IMR-90 (cell line): ENCODE measurements at regions not wholly inside any gene's neighbourhood (a gene's known extent, or its start where the extent isn't known, plus 50 kb on each side); places are given as distances from the start of the nearest gene placed in this dataset.

Experiments
- ATAC-seq: fragments of 200-7000 bp; cut with Tn5 transposase; 2 replicates; pipeline ENCODE4 v1.9.1; 2020; ENCODE audit warnings: low read depth, mild to moderate bottlenecking, moderate library complexity
- BruUV-seq: library from RNA; stranded (reverse); fragments of 400-500 nt; replicated peaks from 2 replicates; lab custom pipeline; 2021; lab: Mats Ljungman, UMichigan
- CTCF ChIA-PET: fragments of 300-600 bp; formaldehyde crosslinking; extraction: SDS; loops from one replicate; lab custom pipeline; 2021; ENCODE audit warnings: antibody characterized with exemption; lab: Yijun Ruan, JAX
- POLR2A ChIA-PET: fragments of 300-600 bp; sonication (Branson Sonifier 250); formaldehyde crosslinking; loops from one replicate; lab custom pipeline; 2022; ENCODE audit warnings: antibody characterized with exemption; ENCODE audit not compliant: unreplicated experiment; lab: Charles Lee
- DNase-seq: peaks from one replicate; pipeline ENCODE4 v3.0.0; 2013
- H2AFZ ChIP-seq: replicated peaks from 2 replicates; pipeline ENCODE3; 2013; ENCODE audit warnings: low read length, mild to moderate bottlenecking; ENCODE audit not compliant: poor library complexity
- H2AK5ac ChIP-seq: 2 replicates; pipeline ENCODE4 v1.6.1; 2013; ENCODE audit warnings: low read depth, low read length, inconsistent platforms
- H2AK9ac ChIP-seq: replicated peaks from 2 replicates; pipeline ENCODE3; 2013; ENCODE audit warnings: mild to moderate bottlenecking, low read depth, low read length, moderate library complexity; ENCODE audit not compliant: poor library complexity
- H2BK120ac ChIP-seq: 2 replicates; pipeline ENCODE4 v1.6.1; 2013; ENCODE audit warnings: low read depth, low read length, inconsistent platforms
- H2BK15ac ChIP-seq: 3 replicates; pipeline ENCODE4 v1.6.1; 2013; ENCODE audit warnings: low read depth, low read length, inconsistent platforms
- H2BK20ac ChIP-seq: 2 replicates; pipeline ENCODE4 v1.6.1; 2013; ENCODE audit warnings: low read depth, mild to moderate bottlenecking, inconsistent platforms, low read length, moderate library complexity
- H2BK5ac ChIP-seq: 2 replicates; pipeline ENCODE4 v1.6.1; 2013; ENCODE audit warnings: mild to moderate bottlenecking, low read depth, low read length, inconsistent platforms; ENCODE audit not compliant: poor library complexity, severe bottlenecking
- H3K14ac ChIP-seq: replicated peaks from 2 replicates; pipeline ENCODE4 v1.6.1; 2013; ENCODE audit warnings: low read depth, low read length, inconsistent platforms
- H3K18ac ChIP-seq: 2 replicates; pipeline ENCODE4 v1.6.1; 2013; ENCODE audit warnings: low read depth, low read length, control low read depth
- H3K23ac ChIP-seq: 2 replicates; pipeline ENCODE4 v1.6.1; 2013; ENCODE audit warnings: low read depth, low read length, inconsistent platforms
- H3K27ac ChIP-seq: 2 replicates; pipeline ENCODE4 v1.5.1; 2013; ENCODE audit warnings: mild to moderate bottlenecking, control low read depth, low read length; ENCODE audit not compliant: insufficient read depth
- H3K27me3 ChIP-seq: 2 replicates; pipeline ENCODE4 v1.6.1; 2013; ENCODE audit warnings: low read length; ENCODE audit not compliant: control insufficient read depth, insufficient read depth
- H3K36me3 ChIP-seq: 2 replicates; pipeline ENCODE4 v1.6.1; 2013; ENCODE audit warnings: low read length, mixed read lengths; ENCODE audit not compliant: control insufficient read depth, insufficient read depth
- H3K4ac ChIP-seq: 2 replicates; pipeline ENCODE4 v1.6.1; 2013; ENCODE audit warnings: low read depth, low read length, inconsistent platforms
- H3K4me1 ChIP-seq: 2 replicates; pipeline ENCODE4 v1.6.1; 2013; ENCODE audit warnings: low read length, mixed read lengths; ENCODE audit not compliant: control insufficient read depth, insufficient read depth
- H3K4me2 ChIP-seq: 2 replicates; pipeline ENCODE4 v1.6.1; 2013; ENCODE audit warnings: low read depth, mild to moderate bottlenecking, control low read depth, low read length, moderate library complexity
- H3K4me3 ChIP-seq: 2 replicates; pipeline ENCODE4 v1.5.1; 2013; ENCODE audit warnings: low read depth, mild to moderate bottlenecking, control low read depth, low read length, moderate library complexity; ENCODE audit not compliant: insufficient read depth
- H3K56ac ChIP-seq: 2 replicates; pipeline ENCODE4 v1.6.1; 2013; ENCODE audit warnings: low read length, inconsistent platforms; ENCODE audit not compliant: insufficient read depth; ENCODE audit errors: extremely low read depth
- H3K79me1 ChIP-seq, 2 experiments: 2 replicates each; pipeline ENCODE4 v1.6.1; 2013; ENCODE audit warnings: low read length in 2 of 2, inconsistent platforms in 1 of 2, low read depth in 1 of 2
- H3K9ac ChIP-seq: 2 replicates; pipeline ENCODE4 v1.6.1; 2013; ENCODE audit warnings: low read depth, low read length, control low read depth
- H3K9me1 ChIP-seq: 2 replicates; pipeline ENCODE4 v1.6.1; 2013; ENCODE audit warnings: low read length, inconsistent platforms; ENCODE audit not compliant: insufficient read depth
- H3K9me3 ChIP-seq: 2 replicates; pipeline ENCODE4 v1.6.1; 2013; ENCODE audit warnings: low read length; ENCODE audit not compliant: control insufficient read depth, insufficient read depth
- H4K20me1 ChIP-seq: 2 replicates; pipeline ENCODE4 v1.6.1; 2013; ENCODE audit warnings: low read length, inconsistent platforms; ENCODE audit not compliant: insufficient read depth
- H4K5ac ChIP-seq: 2 replicates; pipeline ENCODE4 v1.6.1; 2013; ENCODE audit warnings: mild to moderate bottlenecking, low read depth, low read length, control low read depth
- H4K8ac ChIP-seq, 2 experiments: 2 replicates each; pipeline ENCODE4 v1.6.1; 2013; ENCODE audit warnings: low read depth in 2 of 2, low read length in 2 of 2, control low read depth in 1 of 2, inconsistent platforms in 1 of 2
- H4K91ac ChIP-seq: 2 replicates; pipeline ENCODE4 v1.6.1; 2013; ENCODE audit warnings: low read depth, low read length, inconsistent platforms; ENCODE audit not compliant: insufficient read depth
- BHLHE40 ChIP-seq: fragments of 150-350 bp; IDR thresholded peaks from 2 replicates; pipeline ENCODE4 v1.6.1; 2016; ENCODE audit warnings: mild to moderate bottlenecking, low read depth, low read length
- CEBPB ChIP-seq: IDR thresholded peaks from 2 replicates; pipeline ENCODE4 v1.6.1; 2012; ENCODE audit warnings: low read depth, low read length, improper control_type of control experiment
- CHD1 ChIP-seq: IDR thresholded peaks from 2 replicates; pipeline ENCODE4 v1.6.1; 2012; ENCODE audit warnings: low read depth, low read length, improper control_type of control experiment
- FOS ChIP-seq: fragments of 150-350 bp; IDR thresholded peaks from 2 replicates; pipeline ENCODE4 v1.6.1; 2016; ENCODE audit warnings: low read depth, low read length
- MAFK ChIP-seq: IDR thresholded peaks from 2 replicates; pipeline ENCODE4 v1.6.1; 2012; ENCODE audit warnings: low read depth, low read length, improper control_type of control experiment
- MAZ ChIP-seq: IDR thresholded peaks from 2 replicates; pipeline ENCODE4 v1.6.1; 2012; ENCODE audit warnings: low read depth, mild to moderate bottlenecking, low read length, improper control_type of control experiment, moderate library complexity, borderline replicate concordance
- MXI1 ChIP-seq: IDR thresholded peaks from 2 replicates; pipeline ENCODE4 v1.6.1; 2012; ENCODE audit warnings: low read depth, mild to moderate bottlenecking, low read length, moderate library complexity, borderline replicate concordance
- NFE2L2 ChIP-seq: fragments of 150-350 bp; IDR thresholded peaks from 2 replicates; pipeline ENCODE4 v1.6.1; 2016; ENCODE audit warnings: low read depth, mild to moderate bottlenecking, low read length
- POLR2A ChIP-seq: IDR thresholded peaks from 2 replicates; pipeline ENCODE4 v1.6.1; 2012; ENCODE audit warnings: mild to moderate bottlenecking, low read depth, low read length
- RAD21 ChIP-seq: IDR thresholded peaks from 2 replicates; pipeline ENCODE4 v1.6.1; 2012; ENCODE audit warnings: low read length, improper control_type of control experiment
- RCOR1 ChIP-seq: IDR thresholded peaks from 2 replicates; pipeline ENCODE4 v1.6.1; 2012; ENCODE audit warnings: mild to moderate bottlenecking, low read length, improper control_type of control experiment; ENCODE audit not compliant: insufficient replicate concordance
- RFX5 ChIP-seq: IDR thresholded peaks from 2 replicates; pipeline ENCODE4 v1.8.0; 2012; ENCODE audit warnings: low read depth, mild to moderate bottlenecking, low read length, moderate library complexity
- SMC3 ChIP-seq: fragments of 150-350 bp; IDR thresholded peaks from 2 replicates; pipeline ENCODE4 v1.6.1; 2016; ENCODE audit warnings: low read depth, mild to moderate bottlenecking, antibody characterized with exemption, low read length, moderate library complexity
- WGBS, 2 experiments: methylation state at CpG; one replicate each; pipeline versions ENCODE4 v1.1.5 to v1.1.7; 2013; ENCODE audit warnings: missing lambda C conversion rate in 2 of 2; ENCODE audit not compliant: insufficient read length in 1 of 2; ENCODE audit errors: extremely low coverage in 2 of 2; 5-methylcytosine and 5-hydroxymethylcytosine counted together
- dilution Hi-C: fragments of 300-500 bp; cut with HindIII; formaldehyde crosslinking; loops from one replicate; pipeline ENCODE4 v1.14.3; 2018; ENCODE audit warnings: low sequenced_read_pairs; ENCODE audit not compliant: unreplicated experiment
- in situ Hi-C: fragments of 300-500 bp; cut with MboI; formaldehyde crosslinking; loops from 3 replicates; pipeline ENCODE4 v1.14.3; 2019; ENCODE audit warnings: low sequenced_read_pairs, inconsistent platforms, mixed read lengths
- intact Hi-C: fragments of 100-400 bp; cut with micrococcal nuclease; formaldehyde crosslinking; loops from 2 replicates; pipeline ENCODE4 v1.10.0; 2022
- TF ChIP-seq, protein P1 (sequence below): fragments of 150-350 bp; IDR thresholded peaks from 2 replicates; pipeline ENCODE4 v1.6.1; 2017; ENCODE audit warnings: mild to moderate bottlenecking, antibody characterized with exemption, low read length, low read depth
- TF ChIP-seq, protein P2 (sequence below): conservative IDR thresholded peaks from 2 replicates; pipeline ENCODE4 v1.5.1; 2012; ENCODE audit warnings: mild to moderate bottlenecking, low read depth, low read length, improper control_type of control experiment
- TF ChIP-seq, protein P3 (sequence below): fragments of 150-350 bp; IDR thresholded peaks from 2 replicates; pipeline ENCODE4 v1.6.1; 2016; ENCODE audit warnings: low read depth, mild to moderate bottlenecking, low read length, moderate library complexity, borderline replicate concordance

DNA sequence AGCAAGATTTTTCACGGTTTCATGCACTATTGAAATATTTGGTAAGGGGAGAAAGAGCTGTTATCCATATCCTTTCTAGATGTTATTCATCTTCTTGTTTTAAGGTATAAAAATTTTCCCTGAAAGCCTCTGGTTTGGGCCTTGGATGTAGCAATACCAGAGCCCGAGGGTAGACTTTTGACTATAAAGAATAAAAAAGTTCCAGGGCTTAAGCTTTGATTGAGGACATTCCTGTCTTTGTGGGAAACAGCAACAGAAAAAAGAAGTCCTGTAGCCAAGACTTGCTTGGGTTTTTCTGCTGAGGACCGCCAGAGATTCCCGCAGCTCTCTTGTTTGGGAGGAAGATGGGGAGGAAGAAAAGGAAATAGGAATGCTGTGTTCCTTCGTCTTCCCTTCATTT, 440.0 kb upstream of the WWC1 start:
- ChIA-PET POLR2A (no interaction called here), CTCF (no interaction called here)
- no peaks in the 10 kb centered on the region for H3K4me1 ChIP-seq
- H2AK9ac ChIP-seq = no peak overlapping the region
- H2BK20ac ChIP-seq = no peak overlapping the region
- no peaks in the 10 kb centered on the region for H4K20me1 ChIP-seq
- no CpG with 5 or more reads among the region's 5 CpGs for WGBS, 2 experiments
- H3K9me1 ChIP-seq = no peaks in the 10 kb centered on the region
- no peak overlapping the region for H3K56ac ChIP-seq
- in situ Hi-C loops (no loop called here), dilution Hi-C loops (no loop called here), intact Hi-C loops (no loop called here)
- H3K27me3 ChIP-seq = no peaks in the 10 kb centered on the region; the same call in 1 of the 2 replicates
- H2AFZ ChIP-seq = no peak overlapping the region
- DNase-seq (no peak), ATAC-seq (no peak)
- H2AK5ac ChIP-seq = no peak overlapping the region
- H2BK15ac ChIP-seq = no peak overlapping the region
- H3K4me3 ChIP-seq = no peak overlapping the region
- H4K91ac ChIP-seq = no peak overlapping the region
- BruUV-seq = no TSS peak
- no peaks in the 10 kb centered on the region for H3K9me3 ChIP-seq
- H3K14ac ChIP-seq = no peak overlapping the region
- no peaks in the 10 kb centered on the region for H3K36me3 ChIP-seq
- H3K79me1 ChIP-seq = no peaks in the 10 kb centered on the region
- H3K4ac ChIP-seq = no peak overlapping the region
- no peak overlapping the region for H3K18ac ChIP-seq
- no peak overlapping the region for H3K4me2 ChIP-seq
- TF ChIP-seq RAD21 (no peak), POLR2A (no peak), MXI1 (no peak), RFX5 (no peak), MAFK (no peak), BHLHE40 (no peak), NFE2L2 (no peak), CHD1 (no peak), FOS (no peak), SMC3 (no peak), RCOR1 (no peak), CEBPB (no peak), MAZ (no peak)
- TF ChIP-seq, protein P1, sequence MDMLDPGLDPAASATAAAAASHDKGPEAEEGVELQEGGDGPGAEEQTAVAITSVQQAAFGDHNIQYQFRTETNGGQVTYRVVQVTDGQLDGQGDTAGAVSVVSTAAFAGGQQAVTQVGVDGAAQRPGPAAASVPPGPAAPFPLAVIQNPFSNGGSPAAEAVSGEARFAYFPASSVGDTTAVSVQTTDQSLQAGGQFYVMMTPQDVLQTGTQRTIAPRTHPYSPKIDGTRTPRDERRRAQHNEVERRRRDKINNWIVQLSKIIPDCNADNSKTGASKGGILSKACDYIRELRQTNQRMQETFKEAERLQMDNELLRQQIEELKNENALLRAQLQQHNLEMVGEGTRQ = no peak
- TF ChIP-seq, protein P2, sequence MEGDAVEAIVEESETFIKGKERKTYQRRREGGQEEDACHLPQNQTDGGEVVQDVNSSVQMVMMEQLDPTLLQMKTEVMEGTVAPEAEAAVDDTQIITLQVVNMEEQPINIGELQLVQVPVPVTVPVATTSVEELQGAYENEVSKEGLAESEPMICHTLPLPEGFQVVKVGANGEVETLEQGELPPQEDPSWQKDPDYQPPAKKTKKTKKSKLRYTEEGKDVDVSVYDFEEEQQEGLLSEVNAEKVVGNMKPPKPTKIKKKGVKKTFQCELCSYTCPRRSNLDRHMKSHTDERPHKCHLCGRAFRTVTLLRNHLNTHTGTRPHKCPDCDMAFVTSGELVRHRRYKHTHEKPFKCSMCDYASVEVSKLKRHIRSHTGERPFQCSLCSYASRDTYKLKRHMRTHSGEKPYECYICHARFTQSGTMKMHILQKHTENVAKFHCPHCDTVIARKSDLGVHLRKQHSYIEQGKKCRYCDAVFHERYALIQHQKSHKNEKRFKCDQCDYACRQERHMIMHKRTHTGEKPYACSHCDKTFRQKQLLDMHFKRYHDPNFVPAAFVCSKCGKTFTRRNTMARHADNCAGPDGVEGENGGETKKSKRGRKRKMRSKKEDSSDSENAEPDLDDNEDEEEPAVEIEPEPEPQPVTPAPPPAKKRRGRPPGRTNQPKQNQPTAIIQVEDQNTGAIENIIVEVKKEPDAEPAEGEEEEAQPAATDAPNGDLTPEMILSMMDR = no peak
- TF ChIP-seq, protein P3, sequence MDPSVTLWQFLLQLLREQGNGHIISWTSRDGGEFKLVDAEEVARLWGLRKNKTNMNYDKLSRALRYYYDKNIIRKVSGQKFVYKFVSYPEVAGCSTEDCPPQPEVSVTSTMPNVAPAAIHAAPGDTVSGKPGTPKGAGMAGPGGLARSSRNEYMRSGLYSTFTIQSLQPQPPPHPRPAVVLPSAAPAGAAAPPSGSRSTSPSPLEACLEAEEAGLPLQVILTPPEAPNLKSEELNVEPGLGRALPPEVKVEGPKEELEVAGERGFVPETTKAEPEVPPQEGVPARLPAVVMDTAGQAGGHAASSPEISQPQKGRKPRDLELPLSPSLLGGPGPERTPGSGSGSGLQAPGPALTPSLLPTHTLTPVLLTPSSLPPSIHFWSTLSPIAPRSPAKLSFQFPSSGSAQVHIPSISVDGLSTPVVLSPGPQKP = no peak
- H3K9ac ChIP-seq = no peak overlapping the region
- no peak overlapping the region for H3K23ac ChIP-seq
- no peak overlapping the region for H2BK5ac ChIP-seq
- H4K5ac ChIP-seq = no peak overlapping the region
- H3K27ac ChIP-seq = no peak overlapping the region
- H4K8ac ChIP-seq = no peak overlapping the region
- H2BK120ac ChIP-seq = no peak overlapping the region
